ENCODE measurements at regions not wholly inside any gene's neighbourhood (a gene's known extent, or its start where the extent isn't known, plus 50 kb on each side); places are given as distances from the start of the nearest gene placed in this dataset.

DNA sequence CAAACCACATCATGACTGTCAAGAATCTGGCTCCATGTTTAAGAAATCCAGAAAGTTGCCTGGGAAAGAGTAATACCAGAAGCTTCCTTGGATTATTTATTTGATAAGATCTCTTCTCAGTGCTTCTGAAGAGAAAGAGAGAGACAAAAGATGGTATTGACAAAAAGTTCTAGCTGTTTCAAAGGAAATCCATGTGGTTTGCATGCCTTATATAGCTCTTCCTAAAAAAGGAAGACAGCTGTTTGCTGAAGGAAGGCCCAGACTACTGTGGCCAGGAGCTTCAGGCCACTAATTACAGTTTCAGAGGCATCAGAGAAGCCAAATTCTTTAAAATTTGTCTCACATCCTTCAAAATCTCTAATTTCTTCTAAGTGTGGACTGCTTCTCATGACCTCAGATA lies 565.2 kb upstream of the SLIT2 start:
- Histone ChIP-seq H3K56ac (ENCODE audit: insufficient read length, low read depth, low read length) (no peak overlapping the region), H4K91ac (ENCODE audit: insufficient read length, low read depth, low read length) (no peak overlapping the region), H2AFZ (ENCODE audit: low read length) (no peak overlapping the region), H4K20me1 (ENCODE audit: control insufficient read depth, insufficient read depth, insufficient read length) (no peaks in the 10 kb centered on the region), H2AK5ac (ENCODE audit: insufficient read length, low read length) (no peak overlapping the region), H3K9me3 (ENCODE audit: control insufficient read depth, low read depth, low read length) (no peaks in the 10 kb centered on the region), H3T11ph (ENCODE audit: low read length) (no peak overlapping the region), H2BK20ac (ENCODE audit: low read depth, low read length, poor library complexity, severe bottlenecking) (no peak overlapping the region), H3K27ac (ENCODE audit: insufficient read length, low read depth, low read length) (no peak overlapping the region), H3K4ac (ENCODE audit: low read depth, low read length) (no peak overlapping the region), H3K18ac (ENCODE audit: insufficient read length, low read depth, low read length) (no peak overlapping the region), H2BK15ac (ENCODE audit: low read depth, low read length) (no peak overlapping the region), H3K27me3 (ENCODE audit: insufficient read depth, low read length) (no peaks in the 10 kb centered on the region), H3K14ac (ENCODE audit: insufficient read depth, low read length) (no peak overlapping the region), H3K4me1 (ENCODE audit: insufficient read depth, low read length) (no peaks in the 10 kb centered on the region), H2BK5ac (ENCODE audit: insufficient read length, low read length) (no peak overlapping the region), H3K79me2 (ENCODE audit: insufficient read depth, low read length) (no peaks in the 10 kb centered on the region), H3K23ac (ENCODE audit: insufficient read length, low read depth, low read length) (no peak overlapping the region), H2BK120ac (ENCODE audit: low read depth, low read length, poor library complexity, severe bottlenecking) (no peak overlapping the region), H3K79me1 (ENCODE audit: insufficient read depth, low read depth, low read length, poor library complexity, severe bottlenecking) (no peaks in the 10 kb centered on the region), H2BK12ac (ENCODE audit: insufficient read length, low read depth, low read length) (no peak overlapping the region), H4K5ac (ENCODE audit: insufficient read length, low read depth, low read length) (no peak overlapping the region), H4K8ac (replicated peaks; ENCODE audit: insufficient read length, low read depth, low read length) (no peak overlapping the region), H3K4me2 (ENCODE audit: insufficient read depth, insufficient read length, low read length) (no peak overlapping the region), H3K9ac (ENCODE audit: extremely low read depth, insufficient read length, low read length) (no peak overlapping the region), H3K23me2 (ENCODE audit: insufficient read length, low read depth, low read length, poor library complexity, severe bottlenecking) (no peaks in the 10 kb centered on the region)
- no peak for DNase-seq
- TF ChIP-seq, protein P1, sequence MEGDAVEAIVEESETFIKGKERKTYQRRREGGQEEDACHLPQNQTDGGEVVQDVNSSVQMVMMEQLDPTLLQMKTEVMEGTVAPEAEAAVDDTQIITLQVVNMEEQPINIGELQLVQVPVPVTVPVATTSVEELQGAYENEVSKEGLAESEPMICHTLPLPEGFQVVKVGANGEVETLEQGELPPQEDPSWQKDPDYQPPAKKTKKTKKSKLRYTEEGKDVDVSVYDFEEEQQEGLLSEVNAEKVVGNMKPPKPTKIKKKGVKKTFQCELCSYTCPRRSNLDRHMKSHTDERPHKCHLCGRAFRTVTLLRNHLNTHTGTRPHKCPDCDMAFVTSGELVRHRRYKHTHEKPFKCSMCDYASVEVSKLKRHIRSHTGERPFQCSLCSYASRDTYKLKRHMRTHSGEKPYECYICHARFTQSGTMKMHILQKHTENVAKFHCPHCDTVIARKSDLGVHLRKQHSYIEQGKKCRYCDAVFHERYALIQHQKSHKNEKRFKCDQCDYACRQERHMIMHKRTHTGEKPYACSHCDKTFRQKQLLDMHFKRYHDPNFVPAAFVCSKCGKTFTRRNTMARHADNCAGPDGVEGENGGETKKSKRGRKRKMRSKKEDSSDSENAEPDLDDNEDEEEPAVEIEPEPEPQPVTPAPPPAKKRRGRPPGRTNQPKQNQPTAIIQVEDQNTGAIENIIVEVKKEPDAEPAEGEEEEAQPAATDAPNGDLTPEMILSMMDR (conservative IDR thresholded peaks at IDR 0.05), result no peak
- Mint-ChIP-seq H3K4me3 (no peak overlapping the region), H3K36me3 (ENCODE audit: insufficient read depth in 1 of 3, low read depth in 3 of 3) (no peaks in the 10 kb centered on the region), H3K9me3 (no peaks in the 10 kb centered on the region; a peak in 2 of 5 replicates), H3K27me3 (ENCODE audit: low read depth) (no peaks in the 10 kb centered on the region), H3K27ac (no peak overlapping the region), H3K4me1 (no peaks in the 10 kb centered on the region)
